ENCODE measurements at regions not wholly inside any gene's neighbourhood (a gene's known extent, or its start where the extent isn't known, plus 50 kb on each side); places are given as distances from the start of the nearest gene placed in this dataset.
A peak's percentile ranks its signal among the peaks of the same experiment; 100 is the strongest.
"Not testable (repeated sequence)": the region's sequence is repeated elsewhere in the genome, so short reads cannot be mapped to it uniquely, and the experiment has no call there.

- Histone ChIP-seq H3K27ac (peak overlapping the region in 8 of 21 experiments; percentile 4 to 54 (median 30)), H3K4me3 (peak overlapping the region; percentile 9 to 47 (median 27))
These were observed 141.6 kb upstream of the RFC3 start for GRCh38 chr13:33676045-33676989.

- Histone ChIP-seq H3K4me3 (no peak overlapping the region), H3K27ac (peak overlapping the region in 2 of 21 experiments; percentile 27 to 47)
These were observed 140.7 kb upstream of the RFC3 start for GRCh38 chr13:33677215-33677614.

GRCh38 chr13:33678084-33678483 is 139.9 kb upstream of the RFC3 start:
- Histone ChIP-seq H3K4me3 (no peak overlapping the region), H3K27ac (peak overlapping the region in 2 of 21 experiments; percentile 65 to 69)

GRCh38 chr13:33678906-33679657 is 138.9 kb upstream of the RFC3 start:
- peak overlapping the region in 15 of 21 experiments; percentile 17 to 73 (median 45) for H3K27ac ChIP-seq
- peak overlapping the region in 2 of 7 experiments; percentile 8 to 12 for H3K4me3 ChIP-seq

- H3K27ac ChIP-seq = peak overlapping the region in 13 of 21 experiments; percentile 17 to 73 (median 45)
- H3K4me3 ChIP-seq = no peak overlapping the region
These were observed 138.3 kb upstream of the RFC3 start for GRCh38 chr13:33679658-33680012.

GRCh38 chr13:33682020-33682564 is 135.9 kb upstream of the RFC3 start:
- Histone ChIP-seq H3K27ac (no peak overlapping the region), H3K4me3 (no peak overlapping the region)

- H3K27ac ChIP-seq, H3K4me3 ChIP-seq: not testable (repeated sequence)
These were observed 135.3 kb upstream of the RFC3 start for GRCh38 chr13:33682646-33683045.

- Histone ChIP-seq H3K27ac (no peak overlapping the region), H3K4me3 (no peak overlapping the region)
These were observed 134.6 kb upstream of the RFC3 start for GRCh38 chr13:33683376-33683775.

- H3K27ac ChIP-seq = no peak overlapping the region
- no peak overlapping the region for H3K4me3 ChIP-seq
These were observed 133.1 kb upstream of the RFC3 start for GRCh38 chr13:33684874-33685273.

GRCh38 chr13:33686772-33687480 is 131.0 kb upstream of the RFC3 start:
- H3K27ac ChIP-seq = no peak overlapping the region
- no peak overlapping the region for H3K4me3 ChIP-seq

- Histone ChIP-seq H3K4me3 (no peak overlapping the region), H3K27ac (no peak overlapping the region)
These were observed 127.6 kb upstream of the RFC3 start for GRCh38 chr13:33690354-33690753.

GRCh38 chr13:33691980-33692379 is 126.0 kb upstream of the RFC3 start:
- no peak overlapping the region for H3K27ac ChIP-seq
- no peak overlapping the region for H3K4me3 ChIP-seq

GRCh38 chr13:33692531-33692930 is 125.4 kb upstream of the RFC3 start:
- H3K4me3 ChIP-seq = no peak overlapping the region
- H3K27ac ChIP-seq = no peak overlapping the region

GRCh38 chr13:33694546-33694945 is 123.4 kb upstream of the RFC3 start:
- Histone ChIP-seq H3K4me3 (no peak overlapping the region), H3K27ac (no peak overlapping the region)

GRCh38 chr13:33696530-33696929 is 121.4 kb upstream of the RFC3 start:
- Histone ChIP-seq H3K27ac (no peak overlapping the region), H3K4me3 (no peak overlapping the region)

GRCh38 chr13:33697926-33698325 is 120.0 kb upstream of the RFC3 start:
- H3K27ac ChIP-seq = no peak overlapping the region
- no peak overlapping the region for H3K4me3 ChIP-seq

GRCh38 chr13:33707449-33707848 is 110.5 kb upstream of the RFC3 start:
- H3K27ac ChIP-seq = no peak overlapping the region
- no peak overlapping the region for H3K4me3 ChIP-seq

GRCh38 chr13:33710924-33711323 is 107.0 kb upstream of the RFC3 start:
- H3K27ac ChIP-seq = no peak overlapping the region
- H3K4me3 ChIP-seq = no peak overlapping the region

GRCh38 chr13:33711436-33711835 is 106.5 kb upstream of the RFC3 start:
- no peak overlapping the region for H3K27ac ChIP-seq
- no peak overlapping the region for H3K4me3 ChIP-seq

- Histone ChIP-seq H3K27ac (no peak overlapping the region), H3K4me3 (no peak overlapping the region)
These were observed 100.2 kb upstream of the RFC3 start for GRCh38 chr13:33717775-33718174.
